GM18499 (cell line): ENCODE measurements at regions not wholly inside any gene's neighbourhood (a gene's known extent, or its start where the extent isn't known, plus 50 kb on each side); places are given as distances from the start of the nearest gene placed in this dataset.

Experiments
- ATAC-seq: cut with Tn5 transposase; IDR thresholded peaks from one replicate; pipeline ENCODE4 v1.9.1; 2021; ENCODE audit warnings: moderate number of reproducible peaks; ENCODE audit not compliant: insufficient read depth, unreplicated experiment

GRCh38 chr13:62333466-62333865, 917.8 kb upstream of the PCDH20 start:
- ATAC-seq: no peak

GRCh38 chr13:62331384-62331783, 915.7 kb upstream of the PCDH20 start:
- no peak for ATAC-seq

- no peak for ATAC-seq
These were observed 911.7 kb upstream of the PCDH20 start for GRCh38 chr13:62327367-62327766.

GRCh38 chr13:62324842-62325241, 909.2 kb upstream of the PCDH20 start:
- no peak for ATAC-seq

- no peak for ATAC-seq
These were observed 906.2 kb upstream of the PCDH20 start for GRCh38 chr13:62321895-62322294.

GRCh38 chr13:62321139-62321538, 905.5 kb upstream of the PCDH20 start:
- ATAC-seq: no peak

- ATAC-seq: no peak
These were observed 904.8 kb upstream of the PCDH20 start for GRCh38 chr13:62320129-62321108.

- no peak for ATAC-seq
These were observed 894.3 kb upstream of the PCDH20 start for GRCh38 chr13:62309904-62310303.

GRCh38 chr13:62305756-62306155, 890.1 kb upstream of the PCDH20 start:
- ATAC-seq: no peak

- no peak for ATAC-seq
These were observed 886.7 kb upstream of the PCDH20 start for GRCh38 chr13:62302341-62302740.

GRCh38 chr13:62299988-62300387, 884.3 kb upstream of the PCDH20 start:
- no peak for ATAC-seq

GRCh38 chr13:62296812-62297211, 881.2 kb upstream of the PCDH20 start:
- ATAC-seq: no peak

- no peak for ATAC-seq
These were observed 878.6 kb upstream of the PCDH20 start for GRCh38 chr13:62294244-62294643.

- no peak for ATAC-seq
These were observed 877.2 kb upstream of the PCDH20 start for GRCh38 chr13:62292714-62293480.

- no peak for ATAC-seq
These were observed 874.9 kb upstream of the PCDH20 start for GRCh38 chr13:62290542-62290941.

GRCh38 chr13:62287764-62288163, 872.1 kb upstream of the PCDH20 start:
- no peak for ATAC-seq

GRCh38 chr13:62280590-62280989, 864.9 kb upstream of the PCDH20 start:
- ATAC-seq: no peak

- no peak for ATAC-seq
These were observed 862.6 kb upstream of the PCDH20 start for GRCh38 chr13:62278271-62278670.

- no peak for ATAC-seq
These were observed 836.1 kb upstream of the PCDH20 start for GRCh38 chr13:62251734-62252133.

- ATAC-seq: no peak
These were observed 835.0 kb upstream of the PCDH20 start for GRCh38 chr13:62250501-62251201.

GRCh38 chr13:62246581-62246980, 830.9 kb upstream of the PCDH20 start:
- ATAC-seq: no peak
